Stimulated activated CD4-positive, alpha-beta T cell treated with anti-CD3 and anti-CD28 coated beads, Interleukin-1b, Interleukin-23, amount 100 ng/mL, for 24 hours (primary cell): ENCODE measurements at regions not wholly inside any gene's neighbourhood (a gene's known extent, or its start where the extent isn't known, plus 50 kb on each side); places are given as distances from the start of the nearest gene placed in this dataset.
"Not testable (repeated sequence)": the region's sequence is repeated elsewhere in the genome, so short reads cannot be mapped to it uniquely, and the experiment has no call there.

Experiments
- DNase-seq, 4 experiments: peaks; one replicate each; pipeline ENCODE4 v3.0.0-alpha.2; 2020; ENCODE audit warnings: low read depth in 4 of 4, low spot score in 1 of 4

- not testable (repeated sequence) for DNase-seq
These were observed 79.5 kb upstream of the GSE1 start for GRCh38 chr16:85533593-85533992.

GRCh38 chr16:85534536-85535351 is 78.4 kb upstream of the GSE1 start:
- DNase-seq: no peak

GRCh38 chr16:85535352-85536072 is 77.6 kb upstream of the GSE1 start:
- DNase-seq: no peak

GRCh38 chr16:85536073-85536410 is 77.1 kb upstream of the GSE1 start:
- DNase-seq: no peak

GRCh38 chr16:85536411-85537330 is 76.5 kb upstream of the GSE1 start:
- no peak for DNase-seq

GRCh38 chr16:85537331-85537788 is 75.8 kb upstream of the GSE1 start:
- no peak for DNase-seq

GRCh38 chr16:85537795-85538401 is 75.2 kb upstream of the GSE1 start:
- DNase-seq: no peak

GRCh38 chr16:85539084-85539483 is 74.0 kb upstream of the GSE1 start:
- no peak for DNase-seq

- no peak for DNase-seq
These were observed 73.4 kb upstream of the GSE1 start for GRCh38 chr16:85539629-85540291.

- DNase-seq: no peak
These were observed 71.9 kb upstream of the GSE1 start for GRCh38 chr16:85541181-85541580.

GRCh38 chr16:85541619-85541979 is 71.5 kb upstream of the GSE1 start:
- DNase-seq: no peak

GRCh38 chr16:85541980-85542900 is 70.9 kb upstream of the GSE1 start:
- no peak for DNase-seq

- DNase-seq: no peak
These were observed 69.6 kb upstream of the GSE1 start for GRCh38 chr16:85543536-85543935.

GRCh38 chr16:85544016-85544415 is 69.1 kb upstream of the GSE1 start:
- DNase-seq: no peak

- no peak for DNase-seq
These were observed 68.5 kb upstream of the GSE1 start for GRCh38 chr16:85544668-85545067.

GRCh38 chr16:85545227-85545818 is 67.8 kb upstream of the GSE1 start:
- no peak for DNase-seq

- DNase-seq: no peak
These were observed 66.3 kb upstream of the GSE1 start for GRCh38 chr16:85546585-85547447.

- DNase-seq: no peak
These were observed 64.7 kb upstream of the GSE1 start for GRCh38 chr16:85548375-85548774.
